ENCODE measurements at regions not wholly inside any gene's neighbourhood (a gene's known extent, or its start where the extent isn't known, plus 50 kb on each side); places are given as distances from the start of the nearest gene placed in this dataset.
A peak's percentile ranks its signal among the peaks of the same experiment; 100 is the strongest.
"Not testable (repeated sequence)": the region's sequence is repeated elsewhere in the genome, so short reads cannot be mapped to it uniquely, and the experiment has no call there.

DNA sequence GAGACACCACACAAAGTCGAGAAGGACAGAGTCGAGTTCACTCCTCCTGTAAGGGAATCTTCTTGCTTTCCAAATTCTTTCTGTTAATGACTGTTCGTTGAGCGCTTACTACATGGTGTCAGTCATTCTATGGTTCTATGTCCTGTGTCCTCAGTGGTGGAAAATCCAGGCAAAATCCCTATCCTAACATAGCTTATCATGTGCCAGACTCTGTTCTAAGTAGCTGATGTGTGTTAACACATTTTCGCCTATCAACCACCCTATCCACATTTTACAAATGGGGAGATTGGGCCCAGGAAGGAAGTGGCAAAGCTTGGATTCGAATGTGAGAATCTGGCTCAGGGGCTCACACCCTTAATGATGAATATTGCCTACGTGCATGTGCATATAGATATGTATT is 280.1 kb downstream of the GATA3 start:
- DNase-seq (ENCODE audit: low read depth in 1 of 2, low spot score in 1 of 2): no peak

DNA sequence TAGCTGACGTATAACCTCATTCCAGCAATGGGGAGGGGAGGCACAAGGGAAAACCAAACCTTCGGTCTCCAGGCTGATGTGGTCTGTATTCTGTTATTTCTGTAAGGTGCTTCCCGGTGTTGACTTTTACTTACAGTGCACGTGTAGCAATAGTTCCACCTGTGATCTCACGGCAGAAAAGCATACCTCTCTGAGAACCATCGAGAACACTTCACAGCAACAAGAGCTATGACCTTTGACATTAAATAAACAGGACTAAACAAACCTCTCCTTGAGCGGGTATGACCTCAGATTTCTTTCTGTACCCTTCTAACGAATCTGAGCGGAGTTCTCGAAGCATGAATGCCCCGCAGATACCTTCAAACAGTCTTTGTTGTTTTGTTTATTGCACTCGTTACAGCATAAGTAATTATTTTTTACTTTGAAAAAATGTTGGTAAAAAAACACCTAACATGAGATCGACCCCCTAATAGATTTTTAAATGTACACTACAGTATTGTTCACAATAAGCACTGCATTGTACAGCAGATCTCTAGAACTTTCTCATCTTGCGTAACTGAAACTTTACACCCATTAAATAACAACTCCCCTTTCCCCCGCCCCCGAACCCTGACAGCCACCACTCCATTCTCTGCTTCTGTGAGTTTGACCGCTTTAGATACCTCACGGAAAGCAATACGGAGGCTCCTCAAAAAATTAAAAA is 282.3 kb downstream of the GATA3 start:
- no peak for DNase-seq (ENCODE audit: low read depth in 1 of 2, low spot score in 1 of 2)

DNA sequence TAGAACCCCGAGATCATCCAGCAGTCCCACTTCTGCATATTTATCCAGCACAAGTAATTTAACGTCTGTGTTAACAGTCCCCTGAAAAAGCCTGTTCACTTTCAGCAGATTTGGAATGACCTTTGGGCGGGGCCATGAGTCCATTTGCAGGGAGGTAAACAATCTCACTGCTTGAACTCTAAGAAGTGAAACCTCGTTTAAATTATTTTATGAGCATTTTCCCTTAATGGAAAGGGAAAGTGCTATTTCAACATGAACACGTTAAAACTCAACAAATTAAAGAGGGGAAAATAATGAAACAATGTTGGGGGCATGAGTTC is 282.8 kb downstream of the GATA3 start:
- no peak for DNase-seq (ENCODE audit: low read depth in 1 of 2, low spot score in 1 of 2)

DNA sequence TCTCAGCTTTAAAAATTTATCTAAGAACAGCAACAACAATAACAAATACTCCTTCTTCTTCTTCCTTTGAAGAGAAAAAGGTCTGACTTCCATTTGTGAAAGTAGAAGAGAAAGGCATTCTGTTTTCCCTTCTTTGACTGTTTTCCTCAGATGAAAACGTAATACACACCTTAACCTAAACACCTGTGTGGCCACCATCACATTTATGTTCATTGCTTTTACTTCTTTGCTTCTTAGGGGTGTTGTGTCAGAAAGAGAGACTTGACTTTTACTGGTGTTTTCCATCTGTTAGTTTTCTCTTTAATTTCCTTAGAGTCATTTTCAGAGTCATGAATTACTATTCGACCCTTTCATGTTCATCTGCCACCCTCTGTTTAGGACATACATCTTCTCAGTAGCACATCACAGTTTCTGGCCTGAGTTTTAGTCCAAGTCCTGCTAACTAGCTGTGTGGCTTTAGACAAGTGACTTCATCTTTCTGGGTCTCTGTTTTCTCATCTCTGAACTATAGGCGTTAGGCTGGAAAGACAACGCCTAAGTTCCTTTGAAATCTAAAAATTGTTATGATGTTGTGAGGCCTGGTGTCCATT is 283.8 kb downstream of the GATA3 start:
- DNase-seq (ENCODE audit: low read depth in 1 of 2, low spot score in 1 of 2): no peak

DNA sequence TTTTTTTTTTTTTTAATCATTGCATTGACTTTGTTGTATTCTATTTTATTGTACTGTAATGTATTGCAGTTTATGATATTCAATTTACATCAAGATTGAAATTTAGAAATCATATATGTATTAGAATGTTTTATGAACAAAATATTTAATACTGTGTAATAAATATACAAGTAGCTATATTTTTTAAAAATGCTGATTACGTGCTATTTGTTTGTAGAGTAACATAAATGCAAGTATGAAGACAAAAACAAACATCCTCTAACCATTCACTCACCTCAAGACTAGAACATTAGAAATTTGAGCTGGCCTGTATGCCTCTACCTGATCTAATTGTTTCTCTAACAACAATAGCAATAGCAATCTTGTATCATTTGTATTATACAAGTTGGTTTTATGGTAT is 290.3 kb downstream of the GATA3 start:
- DNase-seq (ENCODE audit: low read depth in 1 of 2, low spot score in 1 of 2): no peak

DNA sequence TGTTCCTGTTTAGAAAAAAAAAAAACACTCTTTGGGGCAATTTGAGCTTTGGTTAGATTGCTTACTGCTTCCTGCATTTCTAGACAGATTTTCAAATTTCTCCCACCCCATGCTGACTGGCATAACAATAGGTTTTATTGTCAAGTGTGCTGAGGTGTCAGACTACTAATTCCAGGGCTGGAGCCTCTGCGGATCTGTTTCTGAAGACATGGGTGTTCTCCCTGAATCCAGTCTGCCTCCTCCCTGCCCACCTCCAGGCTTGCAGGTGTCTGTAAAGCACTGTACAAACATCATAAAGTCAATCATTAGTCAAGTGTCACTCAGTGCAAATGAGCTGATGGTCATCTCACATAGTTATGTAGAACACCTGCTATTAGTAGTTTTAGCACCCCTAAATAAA is 292.4 kb downstream of the GATA3 start:
- no peak for DNase-seq (ENCODE audit: low read depth in 1 of 2, low spot score in 1 of 2)

DNA sequence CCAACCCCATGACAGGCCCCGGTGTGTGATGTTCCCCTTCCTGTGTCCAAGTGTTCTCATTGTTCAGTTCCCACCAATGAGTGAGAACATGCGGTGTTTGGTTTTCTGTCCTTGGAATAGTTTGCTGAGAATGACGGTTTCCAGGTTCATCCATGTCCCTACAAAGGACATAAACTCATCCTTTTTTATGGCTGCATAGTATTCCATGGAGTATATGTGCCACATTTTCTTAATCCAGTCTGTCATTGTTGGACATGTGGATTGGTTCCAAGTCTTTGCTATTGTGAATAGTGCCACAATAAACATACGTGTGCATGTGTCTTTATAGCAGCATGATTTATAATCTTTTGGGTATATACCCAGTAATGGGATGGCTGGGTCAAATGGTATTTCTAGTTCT is 293.1 kb downstream of the GATA3 start:
- DNase-seq (ENCODE audit: low read depth in 1 of 2, low spot score in 1 of 2): not testable (repeated sequence)

DNA sequence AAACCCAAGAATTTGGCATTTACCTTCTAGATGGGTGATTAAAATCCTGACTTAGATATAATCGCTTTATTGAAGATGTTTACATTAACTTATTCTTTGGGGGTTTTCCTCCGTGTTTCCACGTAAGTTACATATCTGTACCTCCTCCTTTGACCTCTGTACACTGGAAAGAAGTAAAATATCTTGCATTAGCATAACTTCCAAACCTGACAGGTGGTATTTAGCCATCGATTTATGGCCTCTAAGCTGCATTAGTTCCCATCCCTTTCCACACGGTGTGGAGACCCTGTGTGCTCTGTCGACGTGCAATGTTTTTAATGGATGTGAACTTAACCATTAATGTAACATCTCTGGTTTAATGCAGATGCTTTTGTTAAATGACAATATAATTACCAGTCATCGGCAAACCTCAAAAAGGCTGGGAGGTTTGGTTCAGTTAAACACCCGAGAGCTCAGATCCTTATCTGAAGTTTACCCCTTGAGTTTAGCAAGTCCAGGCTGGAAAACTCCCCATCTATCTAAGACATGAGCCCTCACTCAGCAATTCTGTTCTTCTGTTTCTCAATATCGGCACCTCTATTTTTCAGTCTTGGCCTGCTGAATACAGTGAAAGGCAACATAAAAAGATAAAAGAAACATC is 295.2 kb downstream of the GATA3 start:
- no peak for DNase-seq (ENCODE audit: low read depth in 1 of 2, low spot score in 1 of 2)

DNA sequence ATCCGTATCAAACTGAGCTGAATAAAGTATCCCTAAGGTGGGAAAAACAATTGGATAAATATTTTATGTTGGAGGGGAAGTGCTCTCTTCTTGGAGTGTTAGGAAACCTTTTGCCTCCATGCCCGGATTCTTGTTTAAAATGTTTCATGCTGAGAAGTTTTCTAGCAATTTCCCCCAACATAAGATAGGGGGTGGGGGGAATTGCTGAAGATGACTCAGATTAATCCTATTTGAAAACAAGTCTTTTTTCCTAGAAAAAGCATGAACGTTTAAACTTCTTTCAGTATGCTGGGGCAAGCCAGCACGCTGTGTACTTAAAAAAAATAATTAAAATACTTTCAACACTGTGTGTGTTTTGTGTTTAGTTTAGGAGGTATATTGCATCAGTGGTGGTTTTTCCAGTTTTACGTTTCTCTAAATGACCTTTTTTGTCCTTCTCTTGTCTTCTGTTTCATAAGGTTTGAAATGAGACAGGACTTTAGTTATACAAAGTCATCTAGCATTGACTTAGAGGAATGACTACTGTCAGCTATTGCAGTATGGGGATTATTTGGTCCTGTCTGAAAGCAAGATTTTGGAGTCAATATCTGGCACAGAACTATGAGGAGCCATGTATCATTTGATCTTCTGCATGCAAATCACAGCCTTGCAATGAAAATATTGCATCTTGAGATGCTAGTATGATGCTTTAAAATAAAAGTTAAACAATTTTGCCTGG is 295.9 kb downstream of the GATA3 start:
- no peak for DNase-seq (ENCODE audit: low read depth in 1 of 2, low spot score in 1 of 2)

DNA sequence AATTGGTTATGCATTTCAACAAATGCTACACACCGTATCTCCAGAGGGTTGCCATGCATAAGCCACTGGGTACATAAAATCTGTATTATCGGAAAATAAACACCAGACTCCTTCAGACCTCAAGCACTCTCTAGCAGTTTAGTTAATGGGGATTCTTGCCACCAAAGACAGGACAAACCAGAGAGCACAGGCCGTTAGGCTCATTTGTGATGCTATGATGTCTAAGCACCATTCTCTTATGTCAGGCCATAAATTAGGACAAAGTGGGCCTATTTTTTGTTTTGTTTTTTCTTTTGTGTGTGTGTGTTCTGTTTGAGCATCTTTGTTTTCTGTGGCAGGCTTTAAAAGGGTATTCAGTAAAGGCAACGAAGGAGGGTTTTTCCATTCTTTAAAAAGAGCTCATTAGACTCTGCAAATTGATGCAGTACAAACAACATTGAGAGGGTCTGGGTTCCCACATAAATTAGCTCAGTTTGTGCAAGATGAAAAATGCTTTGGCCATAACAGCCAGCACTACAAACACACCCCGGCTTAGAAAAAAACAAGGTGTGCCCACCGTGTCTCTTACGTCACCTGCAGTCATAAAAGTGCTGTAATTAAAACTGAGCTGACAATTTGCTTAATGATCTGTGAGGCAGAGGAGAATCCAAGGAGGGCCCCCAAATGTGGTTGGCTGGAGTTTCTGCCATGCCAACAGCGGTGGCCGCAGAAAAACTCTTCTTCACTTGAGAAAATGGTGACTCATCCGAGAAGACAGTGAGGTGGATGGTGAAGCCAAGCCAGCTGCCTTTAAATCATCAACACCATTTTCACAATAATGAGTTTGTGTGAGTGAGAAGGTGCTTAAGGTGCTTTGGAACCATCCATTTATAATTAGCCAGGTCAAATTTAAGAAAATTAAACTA is 297.9 kb downstream of the GATA3 start:
- no peak for DNase-seq (ENCODE audit: low read depth in 1 of 2, low spot score in 1 of 2)

DNA sequence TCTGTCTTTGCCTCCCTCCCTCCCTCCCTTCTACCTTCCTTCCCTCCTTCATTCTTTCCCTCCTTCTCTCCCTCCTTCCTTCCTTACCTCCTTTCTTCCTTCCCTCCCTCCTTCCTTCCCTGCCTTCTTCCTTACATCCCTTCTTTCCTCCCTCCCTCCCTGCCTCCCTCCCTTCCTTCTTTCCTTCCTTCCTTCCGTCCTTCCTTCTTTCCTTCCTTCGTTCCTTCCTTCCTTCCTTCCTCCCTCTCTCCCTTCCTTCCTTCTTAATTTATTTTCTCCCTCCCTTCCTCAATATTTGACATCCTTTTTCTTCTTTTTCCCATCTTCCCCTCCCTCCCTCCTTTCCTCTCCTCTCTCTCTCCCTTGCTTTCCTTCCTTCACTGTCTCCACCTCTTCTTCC is 301.8 kb downstream of the GATA3 start:
- DNase-seq (ENCODE audit: low read depth in 1 of 2, low spot score in 1 of 2): no peak

DNA sequence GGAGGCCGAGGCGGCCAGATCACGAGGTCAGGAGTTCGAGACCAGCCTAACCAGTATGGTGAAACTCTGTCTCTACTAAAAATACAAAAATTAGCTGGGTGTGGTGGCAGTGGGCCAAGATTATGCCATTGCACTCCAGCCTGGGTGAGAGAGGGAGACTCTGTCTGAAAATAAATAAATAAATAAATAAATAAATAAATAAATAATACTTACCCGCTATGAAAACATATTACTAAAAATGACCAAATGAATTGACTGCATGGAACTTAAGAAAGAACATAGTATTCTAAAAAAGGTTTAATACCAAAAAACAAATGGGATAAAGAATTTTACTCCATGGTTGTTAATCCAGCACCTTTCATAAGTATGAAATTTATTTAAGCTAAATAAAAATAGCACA is 305.0 kb downstream of the GATA3 start:
- DNase-seq (ENCODE audit: low read depth in 1 of 2, low spot score in 1 of 2): no peak

DNA sequence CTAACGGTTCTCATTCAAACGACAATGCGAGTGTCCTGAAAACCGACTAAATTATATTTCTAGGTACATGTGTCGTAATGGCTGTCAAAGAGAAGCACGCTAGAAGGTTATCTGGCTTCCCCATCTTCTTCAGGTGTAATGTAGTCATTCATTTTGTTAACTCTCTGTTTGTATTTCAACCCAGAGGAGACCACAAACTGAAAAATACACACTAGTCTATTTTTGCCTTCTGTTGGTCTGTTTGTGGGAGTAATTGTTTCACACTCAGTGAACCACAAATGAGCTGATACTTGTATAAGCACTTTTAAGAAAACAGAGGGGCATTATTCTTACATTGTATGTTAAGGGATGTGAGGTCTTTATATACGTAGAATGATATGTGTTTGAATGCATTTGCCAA is 305.9 kb downstream of the GATA3 start:
- DNase-seq (ENCODE audit: low read depth in 1 of 2, low spot score in 1 of 2): no peak

DNA sequence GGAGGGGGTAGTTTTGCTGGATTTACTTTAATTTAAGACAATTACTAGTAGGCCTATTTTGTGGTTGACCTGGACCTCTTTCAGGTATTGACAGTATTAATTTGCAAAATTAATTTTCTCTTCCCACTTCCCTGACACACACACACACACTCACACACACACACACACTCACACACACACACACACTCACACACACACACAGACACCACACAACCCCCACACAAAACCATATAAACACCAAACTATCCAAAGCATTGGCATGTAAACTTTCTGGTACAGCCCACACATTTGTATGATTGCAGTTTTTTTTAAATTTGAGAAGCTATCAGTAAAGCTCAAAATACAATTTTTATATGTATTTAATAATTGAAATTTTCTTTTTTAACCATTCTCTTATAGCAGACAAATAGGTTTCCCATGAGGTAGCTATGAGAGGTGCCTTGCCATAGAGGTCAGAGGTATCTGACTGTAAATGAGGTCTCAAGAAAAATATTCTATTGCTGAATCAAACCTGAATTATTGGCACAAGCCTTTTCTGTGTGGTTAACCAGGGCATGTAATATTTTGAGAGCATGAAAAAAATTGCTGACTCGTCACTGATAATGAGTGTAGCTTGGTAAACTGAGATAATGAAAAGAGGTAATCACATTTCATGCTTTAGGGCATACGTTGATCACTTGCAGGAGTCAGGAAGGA is 306.5 kb downstream of the GATA3 start:
- no peak for DNase-seq (ENCODE audit: low read depth in 1 of 2, low spot score in 1 of 2)

DNA sequence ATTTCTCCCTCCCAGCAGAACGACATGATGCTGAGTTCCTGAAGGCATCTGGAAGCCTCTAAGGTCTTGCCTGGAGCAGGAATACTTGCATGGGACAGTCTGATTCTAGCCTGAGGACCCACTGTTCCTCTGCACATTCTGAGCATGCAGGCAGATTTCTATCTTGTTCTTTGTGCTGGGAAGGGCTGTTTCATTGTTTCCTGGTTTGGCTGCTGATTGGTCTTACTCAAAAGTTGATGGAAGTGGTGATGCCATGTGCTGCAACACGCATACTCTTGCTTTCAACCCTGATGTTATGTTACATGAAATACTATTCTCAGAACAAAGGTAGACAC is 307.0 kb downstream of the GATA3 start:
- no peak for DNase-seq (ENCODE audit: low read depth in 1 of 2, low spot score in 1 of 2)

DNA sequence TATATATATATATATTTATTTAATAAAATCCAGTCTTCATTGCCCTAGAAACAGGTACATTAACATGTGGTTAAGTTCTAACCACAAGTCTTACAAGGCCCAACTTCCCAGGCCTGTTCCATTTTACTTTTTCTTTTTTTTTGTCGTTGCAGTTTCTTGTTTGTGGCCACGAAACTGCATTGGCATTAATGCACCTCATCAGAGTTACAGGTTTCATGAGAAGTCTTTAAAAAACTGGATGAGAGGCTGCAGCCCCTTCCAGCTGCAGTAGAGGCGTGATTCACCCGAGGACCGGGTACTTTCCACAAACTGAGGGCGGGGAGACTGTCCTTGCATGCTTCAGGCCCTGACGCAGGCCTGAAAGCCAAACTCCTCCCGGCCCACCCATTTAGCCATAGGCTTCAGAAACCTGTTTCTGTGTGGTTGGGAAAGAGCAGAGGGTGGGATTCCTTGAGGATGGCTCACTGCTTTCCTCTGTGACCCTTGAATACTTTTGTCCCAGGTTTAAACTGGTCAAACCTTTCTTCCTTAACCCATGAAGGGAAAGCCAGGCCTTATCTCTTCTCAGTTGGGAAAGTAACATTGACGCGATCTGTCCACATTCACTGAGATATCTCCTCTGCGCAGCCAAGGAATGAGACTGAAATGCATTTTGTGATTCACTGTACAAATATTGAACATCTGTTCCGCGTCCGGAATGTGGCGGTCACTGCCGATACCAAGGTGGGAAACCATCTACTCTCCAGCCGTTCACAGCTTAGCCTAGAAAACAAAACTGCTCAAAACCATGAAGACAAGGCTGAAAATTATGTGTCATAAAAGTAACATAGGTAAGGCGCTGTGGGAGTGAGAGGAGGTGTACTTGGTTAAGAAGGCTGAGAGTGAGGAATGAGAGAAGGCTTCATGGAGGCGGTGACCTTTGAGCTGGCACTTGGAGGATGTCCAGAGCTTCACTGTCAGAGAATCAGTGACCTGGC is 311.7 kb downstream of the GATA3 start:
- DNase-seq (ENCODE audit: low read depth in 1 of 2, low spot score in 1 of 2): peak; percentile 8 to 35

DNA sequence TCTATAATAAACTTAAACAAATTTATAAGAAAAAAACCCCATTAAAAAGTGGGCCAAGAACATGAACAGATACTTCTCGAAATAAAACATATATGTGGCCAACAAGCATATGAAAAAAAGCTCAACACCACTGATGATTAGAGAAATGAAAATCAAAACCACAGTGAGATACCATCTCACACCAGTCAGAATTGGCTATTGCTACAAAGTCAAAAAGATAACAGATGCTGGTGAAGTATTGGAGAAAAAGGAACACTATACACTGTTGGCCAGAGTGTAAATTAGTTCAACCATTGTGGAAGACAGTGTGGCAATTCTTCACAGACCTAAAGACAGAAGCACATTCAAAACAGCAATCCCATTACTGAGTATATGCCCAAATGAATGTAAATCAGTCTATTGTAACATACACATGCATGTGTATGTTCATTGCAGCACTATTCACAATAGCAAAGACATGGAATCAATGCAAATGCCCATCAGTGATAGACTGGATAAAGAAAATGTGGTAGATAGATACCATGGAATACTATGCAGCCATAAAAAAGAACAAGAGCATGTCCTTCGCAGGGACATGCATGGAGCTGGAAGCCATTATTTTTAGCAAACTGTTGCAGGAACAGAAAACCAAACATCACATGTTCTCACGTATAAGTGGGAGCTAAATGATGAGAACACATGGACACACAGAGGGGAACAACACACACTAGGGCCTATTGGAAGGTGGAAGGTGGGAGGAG is 313.4 kb downstream of the GATA3 start:
- DNase-seq (ENCODE audit: low read depth in 1 of 2, low spot score in 1 of 2): not testable (repeated sequence)

DNA sequence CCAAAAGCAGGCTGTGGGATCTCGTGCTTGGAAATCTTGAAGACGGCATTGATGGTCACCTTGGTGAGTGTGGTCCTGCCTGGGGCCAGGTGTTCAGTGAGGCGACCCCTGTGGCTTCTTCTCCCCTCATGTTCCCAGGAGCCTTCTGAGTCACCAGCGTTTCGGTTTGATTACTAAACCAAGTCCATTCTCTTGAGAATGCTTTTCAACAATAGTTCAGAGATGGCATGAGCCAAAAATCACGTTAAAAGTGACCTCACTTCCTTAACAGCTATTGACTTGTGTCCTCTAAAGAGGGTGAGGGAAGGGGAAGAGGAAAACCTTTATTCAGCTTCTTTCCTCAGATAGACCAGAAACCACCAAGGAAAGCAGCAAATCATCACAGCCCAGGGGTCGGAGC is 315.2 kb downstream of the GATA3 start:
- no peak for DNase-seq (ENCODE audit: low read depth in 1 of 2, low spot score in 1 of 2)

DNA sequence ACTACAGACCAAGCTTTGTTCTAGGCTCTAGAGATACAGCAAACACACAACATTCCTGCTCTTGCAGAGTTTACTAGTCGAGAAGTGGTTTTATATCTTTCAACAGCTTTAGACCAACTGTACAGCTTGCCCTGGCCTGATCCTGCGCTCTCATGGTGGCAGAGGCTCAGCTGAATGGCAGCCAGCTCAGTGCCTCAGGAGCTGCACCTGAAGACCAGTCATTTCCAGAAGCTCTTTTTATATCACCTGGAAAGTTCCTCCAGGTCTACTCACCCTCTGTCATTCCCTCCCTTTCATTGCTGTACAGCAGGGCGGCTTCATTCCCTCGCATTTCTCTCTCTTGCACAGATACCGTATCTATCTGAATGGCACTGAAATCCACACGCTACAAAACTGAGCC is 319.8 kb downstream of the GATA3 start:
- no peak for DNase-seq (ENCODE audit: low read depth in 1 of 2, low spot score in 1 of 2)

All from activated T-helper 1 cell treated with anti-CD3 and anti-CD28 coated beads, Interleukin-2, amount 50 U/mL, for 16 hours (primary cell).